A204.1 (cell line): ENCODE measurements at regions not wholly inside any gene's neighbourhood (a gene's known extent, or its start where the extent isn't known, plus 50 kb on each side); places are given as distances from the start of the nearest gene placed in this dataset.
"Not testable (repeated sequence)": the region's sequence is repeated elsewhere in the genome, so short reads cannot be mapped to it uniquely, and the experiment has no call there.

ENCODE experiments used
- FAIRE-seq: peaks from 2 replicates; lab custom pipeline; 2012; peaks lifted over from hg19 to GRCh38; lab: Jason Lieb, UNC

DNA sequence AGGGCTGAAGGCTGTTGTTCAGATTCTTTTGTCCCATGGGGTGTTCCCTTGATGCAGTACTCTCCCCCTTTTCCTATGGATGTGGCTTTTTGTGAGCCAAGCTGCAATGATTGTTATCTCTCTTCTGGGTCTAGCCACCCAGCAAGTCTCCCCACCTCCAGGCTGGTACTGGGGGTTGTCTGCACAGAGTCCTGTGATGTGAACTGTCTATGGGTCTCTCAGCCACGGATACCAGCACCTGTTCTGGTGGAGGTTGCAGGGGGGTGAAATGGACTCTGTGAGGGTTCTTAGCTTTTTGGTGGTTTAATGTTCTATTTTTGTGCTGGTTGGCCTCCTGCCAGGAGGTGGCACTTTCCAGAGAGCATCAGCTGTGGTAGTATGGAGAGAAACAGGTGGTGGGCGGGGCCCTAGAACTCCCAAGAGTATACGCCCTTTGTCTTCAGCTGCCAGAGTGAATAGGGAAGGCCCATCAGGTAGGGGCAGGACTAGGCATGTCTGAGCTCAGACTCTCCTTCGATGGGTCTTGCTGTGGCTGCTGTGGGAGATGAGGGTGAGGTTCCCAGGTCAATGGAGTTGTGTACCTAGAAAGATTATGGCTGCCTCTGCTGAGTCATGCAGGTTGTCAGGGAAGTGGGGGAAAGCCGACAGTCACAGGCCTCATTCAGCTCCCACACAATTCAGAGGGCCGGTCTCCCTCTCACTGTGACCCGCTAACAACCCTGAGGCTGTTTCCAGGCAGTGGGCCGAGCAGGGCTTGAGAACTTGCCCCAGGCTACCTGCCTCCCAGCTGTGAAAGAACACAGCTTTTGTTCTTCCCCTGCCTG lies 87.4 kb downstream of the DLEU7 start:
- not testable (repeated sequence) for FAIRE-seq

- FAIRE-seq, result no peak
Observed at GRCh38 chr13:50757008-50757407, 86.5 kb downstream of the DLEU7 start.

- FAIRE-seq, result no peak
Observed at GRCh38 chr13:50758796-50759195, 84.7 kb downstream of the DLEU7 start.

- no peak for FAIRE-seq
Observed at GRCh38 chr13:50760751-50761150, 82.7 kb downstream of the DLEU7 start.

DNA sequence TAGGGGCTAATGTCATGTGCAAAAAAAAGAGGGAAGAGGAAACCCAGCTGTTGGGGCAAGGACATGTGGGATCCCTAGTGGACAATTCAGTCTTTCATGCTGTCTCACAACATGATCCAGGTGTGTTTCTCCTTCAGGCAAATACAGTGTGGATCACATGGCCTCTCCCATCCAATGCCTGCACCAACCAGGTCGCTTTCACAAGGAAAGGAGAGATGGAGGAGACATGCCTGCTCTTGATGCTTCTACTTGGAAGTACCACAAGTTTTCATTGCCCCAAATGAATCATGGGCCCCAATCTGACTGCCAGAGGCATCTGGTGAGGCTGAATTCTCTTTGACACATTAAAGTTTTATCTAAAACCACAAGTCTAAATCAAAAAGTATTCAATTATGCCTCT lies 82.1 kb downstream of the DLEU7 start:
- FAIRE-seq, result no peak

GRCh38 chr13:50762969-50763567 lies 80.4 kb downstream of the DLEU7 start:
- no peak for FAIRE-seq

DNA sequence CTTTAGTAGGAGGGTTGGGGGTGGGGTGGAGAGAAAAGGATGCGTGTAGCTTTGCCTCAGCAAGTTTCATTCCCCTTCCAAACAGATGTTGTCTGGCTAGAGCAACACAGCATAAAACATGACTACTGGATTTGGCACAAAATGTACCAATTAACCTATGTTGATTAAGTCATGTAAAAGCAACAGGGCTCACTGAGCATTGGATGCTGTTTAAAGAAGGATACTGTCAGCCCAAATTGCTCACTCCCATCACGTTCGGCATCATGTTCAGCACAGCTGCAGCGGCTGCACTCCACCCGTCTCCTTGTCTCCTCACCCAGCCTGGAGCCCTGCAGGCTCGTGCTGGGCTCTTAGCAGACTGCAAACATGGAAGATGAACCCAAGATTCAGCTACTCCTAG lies 77.5 kb downstream of the DLEU7 start:
- no peak for FAIRE-seq

DNA sequence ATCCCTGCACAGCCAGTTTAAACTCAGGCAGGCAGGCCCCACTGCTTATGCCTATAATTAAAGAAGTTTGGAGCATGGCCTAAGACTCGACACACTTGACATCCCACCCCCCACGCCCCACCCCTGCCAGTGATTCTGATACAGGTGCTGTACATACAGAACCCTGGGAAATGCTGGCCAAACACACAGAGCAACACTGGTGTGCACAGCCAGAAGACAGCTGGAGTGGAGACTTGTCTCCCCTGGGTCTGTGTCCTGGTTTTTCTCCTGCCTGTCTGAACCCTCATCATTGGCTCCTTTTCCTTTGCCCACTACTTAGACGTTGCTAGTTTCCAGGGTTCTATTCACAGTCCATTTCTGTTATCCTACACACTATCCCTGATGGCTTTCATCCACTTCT lies 76.8 kb downstream of the DLEU7 start:
- no peak for FAIRE-seq

GRCh38 chr13:50772881-50773280 lies 70.6 kb downstream of the DLEU7 start:
- not testable (repeated sequence) for FAIRE-seq
